ENCODE measurements at regions not wholly inside any gene's neighbourhood (a gene's known extent, or its start where the extent isn't known, plus 50 kb on each side); places are given as distances from the start of the nearest gene placed in this dataset.

GRCh38 chr9:108168236-108168850 is 678.8 kb upstream of the KLF4 start:
- no peak for TF ChIP-seq CTCF (IDR thresholded peaks at IDR 0.05)
- no peak for TF ChIP-seq POLR2A (IDR thresholded peaks at IDR 0.05; ENCODE audit: low read depth)
- no peak for TF ChIP-seq POLR2AphosphoS5 (IDR thresholded peaks at IDR 0.05)
- TF ChIP-seq EP300 (IDR thresholded peaks at IDR 0.05) = no peak
